Endothelial cell of umbilical vein (primary cell): ENCODE measurements at regions not wholly inside any gene's neighbourhood (a gene's known extent, or its start where the extent isn't known, plus 50 kb on each side); places are given as distances from the start of the nearest gene placed in this dataset.

Experiments
- BruUV-seq: library from RNA; stranded (reverse); fragments of 400-500 nt; replicated peaks from 2 replicates; lab custom pipeline; 2021; lab: Mats Ljungman, UMichigan
- CTCF ChIA-PET: fragments of 300-600, 350-600 bp; sonication (Branson Sonifier 250); formaldehyde crosslinking; loops from one replicate; lab custom pipeline; 2021; ENCODE audit warnings: antibody characterized with exemption, inconsistent platforms; lab: Charles Lee
- POLR2A ChIA-PET: fragments of 300-600, 350-600 bp; sonication (Branson Sonifier 250); formaldehyde crosslinking; loops from one replicate; lab custom pipeline; 2021; ENCODE audit warnings: antibody characterized with exemption, inconsistent platforms; lab: Charles Lee
- DNase-seq: peaks from one replicate; pipeline ENCODE4 v3.0.0-alpha.2; 2011; ENCODE audit warnings: low read depth, low spot score
- FAIRE-seq: peaks from 2 replicates; lab custom pipeline; 2011; peaks lifted over from hg19 to GRCh38; lab: Jason Lieb, UNC
- H2AFZ ChIP-seq: 2 replicates; pipeline ENCODE4 v1.6.0; 2012; ENCODE audit warnings: low read depth, low read length, control low read depth, inconsistent platforms
- H3K27ac ChIP-seq: 2 replicates; pipeline ENCODE4 v1.5.1; 2011; ENCODE audit warnings: low read depth, mild to moderate bottlenecking, control low read depth, low read length, moderate library complexity; ENCODE audit not compliant: insufficient read depth
- H3K27me3 ChIP-seq, 2 experiments: 2 replicates each; pipeline versions ENCODE4 v1.6.0 to v1.6.1; 2011; ENCODE audit warnings: low read length in 2 of 2, mixed read lengths in 1 of 2; ENCODE audit not compliant: control insufficient read depth in 2 of 2, insufficient read depth in 2 of 2
- H3K36me3 ChIP-seq, 2 experiments: 2 replicates in 1 of 2; 3 replicates in 1 of 2; pipeline ENCODE4 v1.5.1; 2011; ENCODE audit warnings: low read length in 2 of 2, mild to moderate bottlenecking in 1 of 2, moderate library complexity in 1 of 2; ENCODE audit not compliant: control insufficient read depth in 2 of 2, insufficient read depth in 2 of 2; ENCODE audit errors: extremely low read depth in 1 of 2
- H3K4me1 ChIP-seq: 3 replicates; pipeline ENCODE4 v1.5.1; 2011; ENCODE audit warnings: mild to moderate bottlenecking, low read length; ENCODE audit not compliant: control insufficient read depth, insufficient read depth; ENCODE audit errors: extremely low read depth
- H3K4me2 ChIP-seq: 2 replicates; pipeline ENCODE4 v1.6.1; 2011; ENCODE audit warnings: low read length, control low read depth, mixed read lengths; ENCODE audit not compliant: insufficient read depth
- H3K4me3 ChIP-seq, 3 experiments: fragments of 200-600 bp in 1 of 3; sonication (generic), shearing (Covaris generic) in 1 of 3; replicated peaks in 1 of 3; 2 replicates each; pipeline ENCODE4 v1.5.1; 2011 to 2016; ENCODE audit warnings: control low read depth in 3 of 3, low read length in 3 of 3, mild to moderate bottlenecking in 2 of 3, inconsistent platforms in 1 of 3, low read depth in 1 of 3, moderate library complexity in 1 of 3; ENCODE audit not compliant: insufficient read depth in 1 of 3
- H3K79me2 ChIP-seq: 2 replicates; pipeline ENCODE4 v1.6.0; 2012; ENCODE audit warnings: low read length, inconsistent platforms; ENCODE audit not compliant: control insufficient read depth, insufficient read depth
- H3K9ac ChIP-seq: replicated peaks from 2 replicates; pipeline ENCODE3; 2011; ENCODE audit warnings: low read length, control low read depth; ENCODE audit not compliant: insufficient read depth; ENCODE audit errors: extremely low read depth
- H3K9me1 ChIP-seq: replicated peaks from 3 replicates; pipeline ENCODE4 v1.6.0; 2011; ENCODE audit warnings: mild to moderate bottlenecking, low read length; ENCODE audit not compliant: control insufficient read depth, insufficient read depth; ENCODE audit errors: extremely low read depth
- H3K9me3 ChIP-seq: replicated peaks from 2 replicates; pipeline ENCODE4 v1.5.1; 2012; ENCODE audit warnings: low read length, inconsistent platforms; ENCODE audit not compliant: control insufficient read depth, insufficient read depth
- H4K20me1 ChIP-seq: replicated peaks from 2 replicates; pipeline ENCODE3; 2011; ENCODE audit warnings: mild to moderate bottlenecking, low read length; ENCODE audit not compliant: control insufficient read depth, insufficient read depth; ENCODE audit errors: extremely low read depth
- CTCF ChIP-seq, 2 donors: IDR thresholded peaks; 1 replicate in 1 of 2; 2 replicates in 1 of 2; pipeline ENCODE4 v1.5.1; 2011; ENCODE audit warnings: low read length in 2 of 2, mild to moderate bottlenecking in 2 of 2, moderate library complexity in 2 of 2, control low read depth in 1 of 2, inconsistent platforms in 1 of 2, low read depth in 1 of 2; ENCODE audit not compliant: insufficient read depth in 1 of 2; ENCODE audit errors: extremely low read depth in 1 of 2
- EZH2 ChIP-seq: IDR thresholded peaks from 2 replicates; pipeline ENCODE4 v1.6.1; 2012; ENCODE audit warnings: borderline replicate concordance, low read depth, mild to moderate bottlenecking, moderate library complexity, low read length, inconsistent platforms; ENCODE audit not compliant: severe bottlenecking
- FOS ChIP-seq: IDR thresholded peaks from 2 replicates; pipeline ENCODE4 v1.6.1; 2011; ENCODE audit warnings: mild to moderate bottlenecking, low read length, moderate library complexity, borderline replicate concordance; ENCODE audit not compliant: insufficient read depth
- GATA2 ChIP-seq: IDR thresholded peaks from 2 replicates; pipeline ENCODE4 v1.7.0; 2011; ENCODE audit warnings: low read depth, mild to moderate bottlenecking, moderate library complexity, mixed read lengths, low read length; ENCODE audit not compliant: insufficient read length, insufficient read depth
- JUN ChIP-seq: IDR thresholded peaks from 2 replicates; pipeline ENCODE4 v1.6.1; 2011; ENCODE audit warnings: borderline replicate concordance, low read depth; ENCODE audit not compliant: insufficient read length, insufficient read depth
- MAX ChIP-seq: IDR thresholded peaks from 2 replicates; pipeline ENCODE4 v1.6.1; 2011; ENCODE audit not compliant: insufficient read depth, insufficient read length
- MYC ChIP-seq: IDR thresholded peaks from one replicate; pipeline ENCODE4 v1.6.1; 2011; ENCODE audit warnings: mild to moderate bottlenecking, low read depth, low read length
- POLR2A ChIP-seq: IDR thresholded peaks from 2 replicates; pipeline ENCODE4 v1.6.1; 2012; ENCODE audit warnings: low read depth, mild to moderate bottlenecking, control low read depth, low read length
- POLR2AphosphoS5 ChIP-seq: IDR thresholded peaks from 2 replicates; pipeline ENCODE4 v1.6.1; 2012; ENCODE audit warnings: low read depth, mild to moderate bottlenecking, control low read depth, low read length, moderate library complexity; ENCODE audit not compliant: insufficient read depth
- dilution Hi-C: fragments of 300-500 bp; cut with MboI; formaldehyde crosslinking; loops from one replicate; pipeline ENCODE4 v1.15.0; 2019; ENCODE audit warnings: low sequenced_read_pairs; ENCODE audit not compliant: extremely low pct_ligation_motif_present
- intact Hi-C: fragments of 100-400 bp; cut with micrococcal nuclease; formaldehyde crosslinking; loops from one replicate; pipeline ENCODE4 v1.10.0; 2022

- no TSS peak for BruUV-seq
- Histone ChIP-seq H3K4me3 (no peak overlapping the region), H3K4me1 (no peaks in the 10 kb centered on the region), H3K27me3 (no peaks in the 10 kb centered on the region), H3K9me3 (no peaks in the 10 kb centered on the region), H3K79me2 (no peaks in the 10 kb centered on the region), H3K4me2 (no peak overlapping the region), H3K9ac (no peak overlapping the region), H4K20me1 (no peaks in the 10 kb centered on the region), H2AFZ (no peak overlapping the region), H3K36me3 (no peaks in the 10 kb centered on the region), H3K9me1 (no peaks in the 10 kb centered on the region), H3K27ac (no peak overlapping the region)
- POLR2A ChIA-PET = no interaction called here
- intact Hi-C loops = no loop called here
- FAIRE-seq (no peak), DNase-seq (no peak)
- TF ChIP-seq POLR2A (no peak), EZH2 (no peak), MAX (no peak), FOS (no peak), CTCF (IDR thresholded peaks at IDR 0.05; ENCODE audit: extremely low read depth in 1 of 2, insufficient read depth in 1 of 2, low read depth in 1 of 2, low read length in 2 of 2) (no peak), GATA2 (no peak), POLR2AphosphoS5 (no peak), MYC (no peak), JUN (no peak)
- dilution Hi-C loops = no loop called here
- CTCF ChIA-PET = interaction anchor here (0.6 to 2.0 kb wide), 5 partner anchors 9 to 93 kb away, joined by 3 to 9 read pairs (median 3); no protein-coding TSS in a partner anchor
These were observed 57.2 kb upstream of the ARID5B start for GRCh38 chr10:61844116-61844822.
